CD8-positive, alpha-beta memory T cell (primary cell): ENCODE measurements at regions not wholly inside any gene's neighbourhood (a gene's known extent, or its start where the extent isn't known, plus 50 kb on each side); places are given as distances from the start of the nearest gene placed in this dataset.

Experiments used
- CTCF ChIA-PET: fragments of 350-600 bp; sonication (Branson Sonifier 250); formaldehyde crosslinking; loops from one replicate; lab custom pipeline; 2021; ENCODE audit warnings: antibody characterized with exemption; lab: Charles Lee
- POLR2A ChIA-PET: fragments of 350-600 bp; sonication (Branson Sonifier 250); formaldehyde crosslinking; loops from one replicate; lab custom pipeline; 2021; ENCODE audit warnings: antibody characterized with exemption; lab: Charles Lee
- DNase-seq, 5 donors: peaks; one replicate each; pipeline versions ENCODE4 v3.0.0 to v3.0.0-alpha.2; 2020 to 2022; ENCODE audit warnings: mixed read lengths in 1 of 5
- H3K27ac ChIP-seq: one replicate; pipeline ENCODE4 v1.7.0; 2013; ENCODE audit warnings: low read depth, mild to moderate bottlenecking, low read length, moderate library complexity
- H3K27me3 ChIP-seq: 2 replicates; pipeline ENCODE4 v1.7.0; 2013; ENCODE audit warnings: low read length, mild to moderate bottlenecking; ENCODE audit not compliant: insufficient read depth, poor library complexity, severe bottlenecking
- H3K36me3 ChIP-seq: 2 replicates; pipeline ENCODE4 v1.7.0; 2013; ENCODE audit warnings: mild to moderate bottlenecking, low read length, moderate library complexity; ENCODE audit not compliant: insufficient read depth
- H3K4me1 ChIP-seq: 2 replicates; pipeline ENCODE4 v1.7.0; 2013; ENCODE audit warnings: mild to moderate bottlenecking, low read length, moderate library complexity; ENCODE audit not compliant: insufficient read depth
- H3K4me3 ChIP-seq: 2 replicates; pipeline ENCODE4 v1.7.0; 2013; ENCODE audit warnings: mild to moderate bottlenecking, low read length
- H3K9me3 ChIP-seq: 2 replicates; pipeline ENCODE4 v1.7.0; 2013; ENCODE audit warnings: mild to moderate bottlenecking, low read length
- H3K27ac Mint-ChIP-seq, 8 donors: one replicate each; pipeline ENCODE4 v1.8.0; 2020 to 2021; ENCODE audit warnings: mixed read lengths in 8 of 8, mild to moderate bottlenecking in 6 of 8, inconsistent platforms in 3 of 8, moderate library complexity in 3 of 8
- H3K27me3 Mint-ChIP-seq, 2 donors: one replicate each; pipeline ENCODE4 v1.8.0; 2020 to 2021; ENCODE audit warnings: mixed read lengths in 2 of 2, mild to moderate bottlenecking in 1 of 2, moderate library complexity in 1 of 2
- H3K36me3 Mint-ChIP-seq, 3 donors: one replicate each; pipeline ENCODE4 v1.8.0; 2020 to 2021; ENCODE audit warnings: mixed read lengths in 3 of 3, inconsistent platforms in 1 of 3, mild to moderate bottlenecking in 1 of 3
- H3K4me1 Mint-ChIP-seq, 3 donors: one replicate each; pipeline ENCODE4 v1.8.0; 2020 to 2021; ENCODE audit warnings: mixed read lengths in 3 of 3, inconsistent platforms in 1 of 3, mild to moderate bottlenecking in 1 of 3
- H3K4me3 Mint-ChIP-seq, 7 donors: one replicate each; pipeline ENCODE4 v1.8.0; 2020 to 2021; ENCODE audit warnings: mixed read lengths in 7 of 7, mild to moderate bottlenecking in 6 of 7, moderate library complexity in 4 of 7, inconsistent platforms in 2 of 7
- H3K9me3 Mint-ChIP-seq, 5 donors: one replicate each; pipeline ENCODE4 v1.8.0; 2020 to 2022; ENCODE audit warnings: mixed read lengths in 5 of 5, mild to moderate bottlenecking in 3 of 5, moderate library complexity in 2 of 5, inconsistent platforms in 1 of 5

- Histone ChIP-seq H3K27me3 (no peaks in the 10 kb centered on the region), H3K27ac (no peak overlapping the region), H3K9me3 (no peaks in the 10 kb centered on the region), H3K4me1 (peaks cover 17% of the 10 kb centered on the region), H3K4me3 (no peak overlapping the region), H3K36me3 (no peaks in the 10 kb centered on the region)
- ChIA-PET POLR2A (no interaction called here), CTCF (no interaction called here)
- Mint-ChIP-seq H3K4me3 (no peak overlapping the region), H3K27me3 (peaks cover 5 to 6% of the 10 kb centered on the region in 2 donors), H3K4me1 (peaks cover under 1 to 2% (median 2%) of the 10 kb centered on the region in 3 donors), H3K9me3 (peaks cover 0 to 2% (median 1%) of the 10 kb centered on the region in 5 donors), H3K27ac (peak overlapping the region in 2 of 8 donors; percentile 36 to 54), H3K36me3 (peaks cover 0 to 5% (median 1%) of the 10 kb centered on the region in 3 donors)
- DNase-seq = no peak
Observed at GRCh38 chr9:94159069-94159939, 75.0 kb downstream of the PTPDC1 start.

GRCh38 chr9:94160594-94161501, 76.6 kb downstream of the PTPDC1 start:
- peak overlapping the region in 1 of 7 donors; percentile 68 for H3K4me3 Mint-ChIP-seq
- Histone ChIP-seq H3K27ac (no peak overlapping the region), H3K4me1 (peaks cover 25% of the 10 kb centered on the region), H3K4me3 (no peak overlapping the region), H3K36me3 (no peaks in the 10 kb centered on the region), H3K9me3 (no peaks in the 10 kb centered on the region), H3K27me3 (no peaks in the 10 kb centered on the region)
- H3K36me3 Mint-ChIP-seq = peaks cover 0 to under 1% (median 0%) of the 10 kb centered on the region in 3 donors
- H3K27ac Mint-ChIP-seq = no peak overlapping the region
- H3K27me3 Mint-ChIP-seq = peaks cover 0 to 6% of the 10 kb centered on the region in 2 donors
- POLR2A ChIA-PET = no interaction called here
- H3K9me3 Mint-ChIP-seq = no peaks in the 10 kb centered on the region
- CTCF ChIA-PET = no interaction called here
- H3K4me1 Mint-ChIP-seq = peaks cover 8 to 15% (median 11%) of the 10 kb centered on the region in 3 donors
- DNase-seq = no peak

GRCh38 chr9:94161673-94162072, 77.4 kb downstream of the PTPDC1 start:
- Mint-ChIP-seq H3K9me3 (no peaks in the 10 kb centered on the region), H3K4me3 (peak overlapping the region in 1 of 7 donors; percentile 68), H3K27me3 (peaks cover 0 to 7% of the 10 kb centered on the region in 2 donors), H3K4me1 (peaks cover 8 to 15% (median 11%) of the 10 kb centered on the region in 3 donors), H3K27ac (no peak overlapping the region), H3K36me3 (peaks cover 0 to 2% (median 0%) of the 10 kb centered on the region in 3 donors)
- Histone ChIP-seq H3K9me3 (no peaks in the 10 kb centered on the region), H3K27ac (no peak overlapping the region), H3K36me3 (no peaks in the 10 kb centered on the region), H3K4me3 (no peak overlapping the region), H3K4me1 (peaks cover 18% of the 10 kb centered on the region), H3K27me3 (no peaks in the 10 kb centered on the region)
- DNase-seq = no peak
- POLR2A ChIA-PET = no interaction called here
- CTCF ChIA-PET = no interaction called here

GRCh38 chr9:94164806-94165549, 80.7 kb downstream of the PTPDC1 start:
- Histone ChIP-seq H3K36me3 (no peaks in the 10 kb centered on the region), H3K27ac (no peak overlapping the region), H3K27me3 (no peaks in the 10 kb centered on the region), H3K4me3 (peak overlapping the region; percentile 85), H3K9me3 (no peaks in the 10 kb centered on the region), H3K4me1 (peaks cover 44% of the 10 kb centered on the region)
- H3K9me3 Mint-ChIP-seq = no peaks in the 10 kb centered on the region
- H3K36me3 Mint-ChIP-seq = peaks cover 0 to 2% (median 0%) of the 10 kb centered on the region in 3 donors
- peaks cover 35 to 44% (median 39%) of the 10 kb centered on the region in 3 donors for H3K4me1 Mint-ChIP-seq
- CTCF ChIA-PET = interaction anchor here (1.6 kb wide), 1 partner anchor 48 kb away, joined by 4 read pairs; no protein-coding TSS in a partner anchor
- H3K4me3 Mint-ChIP-seq = peak overlapping the region; percentile 76 to 94 (median 85)
- peaks cover 0 to 6% of the 10 kb centered on the region in 2 donors for H3K27me3 Mint-ChIP-seq
- peak in 1 of 5 donors; percentile 40 for DNase-seq
- peak overlapping the region; percentile 44 to 97 (median 84) for H3K27ac Mint-ChIP-seq
- POLR2A ChIA-PET = no interaction called here

GRCh38 chr9:94165592-94166235, 81.5 kb downstream of the PTPDC1 start:
- H3K9me3 Mint-ChIP-seq = no peaks in the 10 kb centered on the region
- peaks cover 0 to 4% (median 0%) of the 10 kb centered on the region in 3 donors for H3K36me3 Mint-ChIP-seq
- Histone ChIP-seq H3K9me3 (no peaks in the 10 kb centered on the region), H3K36me3 (no peaks in the 10 kb centered on the region), H3K4me3 (peak overlapping the region; percentile 85), H3K4me1 (peaks cover 46% of the 10 kb centered on the region), H3K27ac (peak overlapping the region; percentile 92), H3K27me3 (no peaks in the 10 kb centered on the region)
- H3K4me3 Mint-ChIP-seq = peak overlapping the region; percentile 76 to 94 (median 85)
- ChIA-PET POLR2A (interaction anchor here (0.6 to 1.0 kb wide), 3 partner anchors 18 to 1384 kb away, joined by 3 read pairs; no protein-coding TSS in a partner anchor), CTCF (interaction anchor here (1.6 kb wide), 1 partner anchor 47 kb away, joined by 4 read pairs; no protein-coding TSS in a partner anchor)
- H3K27me3 Mint-ChIP-seq = peaks cover 0 to 1% of the 10 kb centered on the region in 2 donors
- H3K4me1 Mint-ChIP-seq = peaks cover 42 to 51% (median 47%) of the 10 kb centered on the region in 3 donors
- H3K27ac Mint-ChIP-seq = peak overlapping the region; percentile 50 to 97 (median 84)
- DNase-seq = peak; percentile 95 to 99 (median 98)

GRCh38 chr9:94166236-94166975, 82.1 kb downstream of the PTPDC1 start:
- H3K36me3 ChIP-seq = no peaks in the 10 kb centered on the region
- Mint-ChIP-seq H3K36me3 (peaks cover 0 to 6% (median 0%) of the 10 kb centered on the region in 3 donors), H3K9me3 (no peaks in the 10 kb centered on the region), H3K4me3 (peak overlapping the region; percentile 85 to 97 (median 91)), H3K27ac (peak overlapping the region; percentile 87 to 97 (median 96)), H3K4me1 (peaks cover 45 to 58% (median 53%) of the 10 kb centered on the region in 3 donors), H3K27me3 (peaks cover 0 to 1% of the 10 kb centered on the region in 2 donors)
- POLR2A ChIA-PET = interaction anchor here (0.6 to 1.0 kb wide), 3 partner anchors 17 to 1383 kb away, joined by 3 read pairs; no protein-coding TSS in a partner anchor
- H3K9me3 ChIP-seq = no peaks in the 10 kb centered on the region
- CTCF ChIA-PET = interaction anchor here (1.6 kb wide), 1 partner anchor 46 kb away, joined by 4 read pairs; no protein-coding TSS in a partner anchor
- peaks cover 51% of the 10 kb centered on the region for H3K4me1 ChIP-seq
- no peaks in the 10 kb centered on the region for H3K27me3 ChIP-seq
- peak; percentile 91 to 97 (median 92) for DNase-seq
- peak overlapping the region; percentile 72 for H3K4me3 ChIP-seq
- H3K27ac ChIP-seq = peak overlapping the region; percentile 92
